Occipital lobe (tissue), 1 donor: ENCODE measurements at regions not wholly inside any gene's neighbourhood (a gene's known extent, or its start where the extent isn't known, plus 50 kb on each side); places are given as distances from the start of the nearest gene placed in this dataset.

Source experiments
- DNase-seq: peaks from one replicate; lab custom pipeline; 2025; lab: John Stamatoyannopoulos, UW

DNA sequence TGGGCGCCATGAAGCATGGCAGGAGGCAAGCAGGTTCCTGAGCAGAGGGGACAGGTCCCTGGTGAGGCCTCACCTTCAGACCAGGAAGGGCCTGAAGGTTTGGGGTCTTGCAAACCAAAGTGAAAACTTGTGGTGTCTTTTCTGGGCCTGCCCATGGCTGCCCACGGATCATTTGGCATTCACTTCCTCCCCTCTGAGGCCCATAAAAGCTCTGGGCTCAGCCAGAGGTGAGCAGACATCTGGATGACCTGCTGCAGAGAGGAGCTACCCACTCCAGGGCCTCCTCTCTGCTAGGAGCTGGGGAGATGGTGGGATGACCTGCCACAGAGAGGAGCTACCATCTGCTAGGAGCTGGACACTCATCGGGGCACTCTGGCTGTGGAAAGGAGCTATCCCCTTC is 112.9 kb upstream of the TMEM18 start:
- DNase-seq: no peak

DNA sequence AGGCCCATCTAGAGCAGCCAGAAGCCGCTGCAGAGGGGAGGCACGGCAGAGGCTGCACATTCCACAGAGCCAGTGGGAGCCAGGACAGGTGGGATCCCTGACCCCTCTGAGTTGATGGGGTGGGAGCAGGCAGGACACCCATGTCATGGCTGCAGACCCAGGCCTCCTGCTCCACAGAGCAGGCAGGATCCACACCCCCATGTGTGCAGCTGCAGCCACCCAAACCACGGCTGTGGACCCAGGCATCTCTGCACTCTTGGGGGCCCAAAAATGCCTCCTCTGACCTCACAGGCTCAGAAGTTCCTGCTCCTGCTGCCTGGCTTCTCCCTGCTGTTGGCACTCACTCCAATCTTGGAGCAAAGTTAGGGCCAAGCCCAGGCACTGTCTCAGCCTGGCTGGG is 112.3 kb upstream of the TMEM18 start:
- DNase-seq: no peak

DNA sequence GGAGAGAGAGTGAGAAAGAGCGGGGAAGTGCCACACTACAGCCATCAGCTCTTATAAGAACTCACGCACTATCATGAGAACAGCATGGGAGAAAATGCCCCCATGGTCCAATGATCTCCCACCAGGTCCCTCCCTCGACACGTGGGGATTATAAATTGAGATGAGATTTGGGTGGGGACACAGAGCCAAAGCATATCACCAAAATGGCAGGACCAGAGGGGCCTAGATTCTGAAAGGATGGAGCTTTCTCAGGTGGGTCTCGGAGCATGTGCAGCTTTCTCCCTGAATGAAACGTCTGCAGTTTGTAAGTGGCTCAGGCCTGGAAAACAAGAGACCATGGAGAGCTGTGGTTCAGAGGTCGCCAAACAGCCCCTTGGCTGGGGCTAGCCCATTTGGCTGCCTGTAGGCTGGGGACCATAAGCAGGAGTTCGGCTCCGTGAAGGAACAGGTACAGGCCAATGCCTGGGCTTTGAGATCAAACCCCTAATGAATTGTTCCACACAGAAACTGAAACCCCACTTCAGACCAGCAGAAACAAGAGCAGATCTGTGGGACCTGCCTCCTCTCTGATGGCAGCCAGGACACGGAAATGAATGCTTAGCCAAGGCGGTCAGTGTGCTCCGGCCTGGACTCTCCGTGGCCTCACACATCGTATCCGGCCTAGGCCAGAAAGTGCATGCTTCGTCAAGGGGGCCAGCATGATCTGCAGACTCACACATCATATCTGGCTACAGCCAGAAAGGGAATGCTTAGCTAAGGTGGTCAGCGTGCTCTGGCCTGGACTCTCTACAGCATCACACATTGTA is 111.2 kb upstream of the TMEM18 start:
- DNase-seq: no peak

DNA sequence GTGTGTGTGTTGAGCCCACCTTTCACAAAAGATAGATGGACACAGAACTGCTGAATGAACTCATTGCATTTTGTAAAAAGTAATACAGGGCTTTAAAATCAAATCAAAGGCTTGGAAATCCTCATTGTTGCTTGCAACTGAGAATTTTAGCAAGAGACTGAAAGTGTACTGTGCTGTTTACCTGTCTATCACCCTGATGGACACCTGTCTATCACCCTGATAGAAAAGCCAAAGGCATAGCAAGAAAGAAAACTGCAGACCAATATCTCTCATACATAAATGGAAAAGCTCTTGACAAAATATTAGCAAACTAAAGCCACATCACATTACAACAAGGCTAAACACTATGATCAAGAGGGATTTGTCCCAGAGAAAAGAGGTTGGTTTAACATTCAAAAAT is 107.5 kb upstream of the TMEM18 start:
- no peak for DNase-seq

DNA sequence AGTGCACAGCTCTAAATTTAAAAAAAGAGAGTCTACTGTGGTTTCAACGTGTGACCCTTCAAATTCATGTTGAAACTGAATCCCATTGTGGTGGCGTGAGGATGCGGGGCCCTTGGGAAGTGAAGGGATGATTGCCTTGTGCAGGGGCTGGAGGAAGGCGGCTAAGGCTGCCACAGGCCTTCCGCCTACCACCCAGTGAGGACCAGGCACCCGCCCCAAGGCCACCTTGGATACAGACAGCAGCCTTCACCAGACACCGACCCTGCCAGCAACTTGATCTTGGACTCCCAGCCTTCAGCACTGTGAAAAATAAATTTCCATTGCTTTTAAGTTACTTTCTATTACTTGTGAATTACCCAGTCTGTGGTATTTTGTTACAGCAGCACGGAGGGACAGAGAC is 103.4 kb upstream of the TMEM18 start:
- no peak for DNase-seq

DNA sequence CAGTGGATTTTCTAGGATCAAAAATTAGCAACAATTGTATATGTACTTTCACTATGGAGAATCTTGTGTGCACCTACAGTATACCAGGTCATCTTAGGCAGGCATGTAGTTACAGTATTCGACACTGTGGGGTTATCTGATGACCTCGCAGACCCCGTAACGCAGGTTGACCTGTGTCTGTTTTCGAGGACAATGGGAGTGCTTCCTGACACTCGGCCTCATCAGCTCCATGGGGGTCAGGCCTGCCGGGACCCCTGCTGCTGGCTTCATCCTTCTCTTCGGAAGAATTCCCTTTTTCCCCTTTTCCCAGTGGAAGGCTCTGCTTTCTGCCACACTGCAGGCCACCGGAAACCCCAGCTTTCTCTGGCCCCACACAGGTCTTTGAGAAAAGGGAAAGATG is 102.8 kb upstream of the TMEM18 start:
- DNase-seq: no peak

DNA sequence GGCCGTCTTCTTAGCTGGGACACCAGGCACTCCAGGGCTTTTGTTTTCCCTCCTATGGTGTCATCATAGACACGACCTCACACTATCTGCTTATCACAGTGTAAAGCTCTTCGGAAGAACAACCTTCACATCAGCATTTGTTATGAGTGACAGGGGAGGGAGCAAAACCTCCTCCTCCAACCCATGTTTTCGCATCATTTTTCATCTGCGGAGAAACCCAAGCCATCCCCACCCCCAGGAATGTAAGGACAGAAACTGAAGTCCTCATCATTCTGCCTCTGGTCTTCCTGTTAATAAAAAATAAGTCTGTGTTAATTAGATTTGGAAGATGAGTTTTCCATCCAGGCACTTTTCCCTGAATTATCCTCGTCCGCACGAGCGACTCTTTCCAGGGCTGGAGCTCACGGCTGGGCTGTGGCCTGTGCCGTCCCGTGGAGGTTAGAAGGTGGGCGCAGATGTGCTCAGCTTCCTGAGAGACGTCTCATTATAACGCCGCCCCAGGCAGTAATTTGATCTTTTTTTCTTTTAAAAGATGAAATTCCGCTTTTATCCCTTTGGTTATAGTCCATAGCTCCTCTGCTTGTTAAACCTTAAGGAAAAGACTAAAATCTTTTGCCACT is 101.6 kb upstream of the TMEM18 start:
- no peak for DNase-seq

DNA sequence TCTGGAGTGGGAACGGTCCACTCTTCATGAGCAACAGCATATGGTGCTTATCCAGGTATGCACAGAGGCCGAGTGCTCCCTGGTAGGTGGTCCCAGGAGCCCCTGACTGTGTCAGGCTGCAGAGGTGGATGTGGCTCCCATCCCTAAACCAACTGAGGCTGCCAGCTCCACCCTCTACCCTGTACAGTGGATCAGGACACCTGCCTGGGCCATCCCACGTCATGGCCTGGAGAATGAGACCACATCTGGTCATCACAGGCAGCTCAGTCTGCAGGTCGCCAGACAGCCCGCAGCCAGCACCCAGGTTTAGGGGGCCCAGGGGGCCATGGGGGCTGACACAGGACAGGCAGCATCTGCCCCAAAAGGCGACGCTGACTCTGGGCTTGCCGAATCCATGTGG is 100.3 kb upstream of the TMEM18 start:
- DNase-seq: no peak

DNA sequence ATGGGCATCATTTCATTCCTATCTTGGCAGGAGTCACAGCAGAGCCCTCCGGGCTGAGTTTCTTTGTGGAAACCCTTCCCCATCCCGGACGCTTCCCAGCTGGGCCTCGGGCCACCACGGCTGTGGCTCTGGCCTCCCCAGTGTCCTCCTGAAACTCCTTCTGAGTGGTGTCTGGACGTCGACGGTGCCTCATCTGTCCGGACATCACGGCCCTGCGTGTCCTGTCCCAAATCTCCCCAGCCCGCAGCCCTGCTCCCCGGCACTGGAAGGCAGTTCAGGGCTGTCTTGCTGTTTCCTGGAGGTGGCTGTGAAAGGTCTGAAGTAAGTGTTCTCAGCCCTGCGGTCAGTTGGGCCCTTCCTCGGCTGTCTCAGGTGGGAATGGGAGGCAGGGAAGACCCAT is 99.8 kb upstream of the TMEM18 start:
- no peak for DNase-seq

DNA sequence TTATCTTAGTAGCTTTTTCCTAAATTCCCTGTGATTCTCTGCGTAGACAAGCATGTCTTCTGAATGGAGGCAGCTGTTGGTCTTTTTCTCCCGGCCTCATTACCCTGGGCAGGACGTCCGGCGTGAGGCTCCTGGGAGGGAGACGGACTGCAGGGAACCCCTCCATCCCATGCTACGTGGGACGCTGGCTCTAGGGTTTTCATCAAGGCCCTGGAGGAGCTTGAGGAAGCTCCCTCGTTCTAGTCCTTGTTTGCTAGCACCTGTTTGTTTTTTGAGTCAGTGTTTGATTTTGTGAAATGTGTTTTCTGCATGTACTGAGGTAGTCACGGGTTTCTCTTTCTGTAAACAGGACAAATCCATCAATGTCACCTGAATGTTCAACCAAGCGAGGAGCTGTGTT is 99.3 kb upstream of the TMEM18 start:
- DNase-seq: no peak

DNA sequence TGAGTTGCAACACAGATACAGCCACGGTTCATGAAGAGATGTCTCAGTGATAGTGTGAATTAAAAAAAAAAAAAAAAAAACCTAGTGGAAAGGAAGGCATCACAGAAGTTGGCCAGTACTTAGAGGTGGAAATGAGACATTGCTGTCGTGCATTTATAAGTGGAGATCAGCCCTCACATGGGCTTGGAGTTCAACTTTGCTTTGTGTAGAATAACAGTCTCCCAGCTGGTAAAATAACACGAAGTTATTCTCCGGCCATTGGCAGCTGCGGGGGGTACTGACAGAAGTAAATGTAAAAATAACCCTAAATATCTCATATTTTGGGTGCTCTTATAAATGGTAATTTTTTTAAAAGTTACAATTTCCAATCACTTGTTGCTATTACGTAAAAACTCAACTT is 98.8 kb upstream of the TMEM18 start:
- no peak for DNase-seq

DNA sequence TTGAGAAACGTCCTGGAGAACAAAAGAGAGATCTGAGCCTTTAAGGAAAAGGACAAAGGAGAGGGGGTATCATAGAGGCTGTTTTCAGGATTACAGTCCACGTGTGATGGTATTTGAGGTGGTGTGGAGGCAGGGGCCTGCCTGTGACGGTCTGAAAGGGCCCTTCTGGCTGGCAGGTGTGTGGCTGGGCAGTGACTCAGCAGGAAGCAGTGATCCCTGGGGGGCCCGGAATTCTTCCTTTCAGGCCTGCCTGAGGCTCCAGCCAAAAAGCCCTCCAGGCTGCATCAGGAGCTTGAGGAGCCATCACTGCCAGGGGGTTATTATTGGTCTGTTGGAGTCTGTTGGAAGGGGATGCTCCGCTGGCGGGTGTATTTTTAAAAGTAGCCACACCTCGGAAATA is 97.2 kb upstream of the TMEM18 start:
- no peak for DNase-seq

DNA sequence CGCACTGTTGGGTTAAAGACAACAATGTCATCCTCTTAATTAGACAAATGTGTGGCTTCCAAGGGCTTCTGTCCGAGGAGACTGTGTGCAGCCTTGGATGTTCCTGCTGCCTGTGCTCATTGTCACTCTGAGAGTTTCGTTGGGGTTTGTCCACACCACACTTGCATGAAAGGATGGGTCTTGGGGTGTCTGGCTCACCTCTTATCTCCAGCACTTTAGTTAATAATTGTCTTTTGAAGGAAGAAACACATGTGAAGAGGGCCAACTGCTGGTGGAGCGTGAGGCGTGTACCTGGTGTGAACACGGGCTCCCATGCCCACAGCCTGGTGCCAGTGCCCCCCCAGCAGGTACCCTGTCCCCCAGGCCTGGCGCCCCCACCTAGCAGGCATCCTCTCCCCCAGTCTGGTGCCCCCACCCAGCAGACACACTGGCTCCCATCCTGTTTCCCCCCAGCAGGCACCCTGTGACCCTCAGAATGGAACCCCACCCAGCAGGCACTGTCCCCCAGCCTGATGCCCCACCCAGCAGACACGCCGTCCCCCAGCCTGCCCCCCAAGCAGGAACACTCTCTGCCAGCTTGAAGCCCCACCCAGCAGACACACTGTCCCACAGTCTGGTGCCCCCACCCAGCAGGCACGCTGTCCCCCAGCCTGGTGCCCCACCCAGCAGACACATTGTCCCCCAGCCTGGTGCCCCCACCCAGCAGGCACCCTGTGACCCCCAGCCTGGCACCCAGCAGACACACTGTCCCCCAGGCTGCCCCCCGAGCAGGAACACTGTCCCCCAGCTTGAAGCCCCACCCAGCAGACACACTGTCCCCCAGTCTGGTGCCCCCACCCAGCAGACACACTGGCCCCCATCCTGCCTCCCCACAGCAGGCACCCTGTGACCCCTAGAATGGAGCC is 96.3 kb upstream of the TMEM18 start:
- no peak for DNase-seq

DNA sequence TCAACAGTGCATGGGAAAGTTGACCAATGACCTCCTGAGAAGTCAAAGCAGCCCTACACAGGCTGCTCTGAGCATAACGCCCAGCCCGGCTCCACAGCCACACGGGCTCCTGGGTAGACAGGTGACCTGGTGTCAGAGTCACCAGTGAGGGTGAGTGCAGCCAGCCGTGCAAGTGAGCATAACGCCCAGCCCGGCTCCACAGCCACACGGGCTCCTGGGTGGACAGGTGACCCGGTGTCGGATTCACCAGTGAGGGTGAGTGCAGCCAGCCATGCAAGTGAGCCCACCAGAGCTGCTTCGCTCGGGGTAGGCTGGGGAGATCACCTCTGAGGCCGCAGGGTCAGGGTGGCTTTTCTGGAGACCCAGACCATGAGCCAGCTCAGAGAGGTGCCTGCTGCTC is 94.3 kb upstream of the TMEM18 start:
- no peak for DNase-seq

DNA sequence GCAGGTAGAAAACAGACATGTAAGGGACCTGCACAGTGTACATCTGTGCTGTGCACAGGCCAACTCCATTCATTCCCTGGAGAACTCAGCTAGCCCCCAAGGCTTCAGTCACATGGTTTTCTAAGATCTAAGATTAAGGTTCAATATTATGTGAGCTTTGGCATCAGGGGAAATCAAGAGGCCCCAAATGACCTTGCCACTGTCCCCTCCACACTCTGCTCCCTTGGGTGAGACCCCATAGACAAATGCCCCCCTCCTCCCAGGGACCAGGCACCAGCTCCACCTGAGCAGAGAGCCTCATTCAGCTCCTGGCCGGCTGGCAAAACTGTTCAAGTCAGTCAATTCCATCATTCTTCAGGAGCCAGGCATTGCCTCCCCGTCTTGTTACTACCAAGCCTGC is 93.6 kb upstream of the TMEM18 start:
- no peak for DNase-seq

DNA sequence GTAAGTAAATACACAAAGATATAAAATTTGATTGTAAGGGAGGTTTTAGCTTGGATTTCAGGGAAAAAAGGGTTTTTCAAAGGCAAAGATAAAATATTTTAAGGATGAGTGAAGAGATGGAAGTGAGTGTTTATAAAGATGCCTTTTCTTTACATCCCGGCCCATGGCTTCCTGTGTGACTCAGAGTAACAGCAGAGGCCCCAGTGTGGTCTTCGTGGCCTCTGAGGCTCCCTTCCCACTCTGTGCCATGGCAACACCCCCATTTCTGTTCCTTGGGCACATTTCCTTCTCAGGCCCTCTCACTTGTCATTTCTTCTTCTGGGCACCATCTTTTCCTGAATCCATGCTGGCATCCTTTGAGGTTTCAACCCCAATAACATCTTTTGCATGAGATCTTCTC is 92.6 kb upstream of the TMEM18 start:
- no peak for DNase-seq

DNA sequence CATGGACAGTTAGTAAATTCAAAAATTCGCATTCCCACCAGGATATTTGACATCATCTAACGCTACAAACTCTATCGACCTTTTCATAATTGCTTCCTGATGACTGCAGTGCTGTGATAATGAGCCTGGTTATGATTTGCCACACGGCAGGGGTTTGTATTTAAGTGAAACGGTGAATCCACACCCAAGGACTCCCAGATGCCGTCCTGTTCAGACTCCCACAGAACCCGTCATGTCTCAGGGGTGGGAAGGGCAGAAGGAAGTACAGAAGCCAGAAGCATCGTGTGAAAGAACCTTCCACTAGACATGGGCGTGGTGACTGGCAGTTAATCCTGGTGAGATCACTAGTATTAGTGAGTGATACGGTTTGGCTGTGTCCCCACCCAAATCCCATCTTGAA is 91.2 kb upstream of the TMEM18 start:
- DNase-seq: no peak

DNA sequence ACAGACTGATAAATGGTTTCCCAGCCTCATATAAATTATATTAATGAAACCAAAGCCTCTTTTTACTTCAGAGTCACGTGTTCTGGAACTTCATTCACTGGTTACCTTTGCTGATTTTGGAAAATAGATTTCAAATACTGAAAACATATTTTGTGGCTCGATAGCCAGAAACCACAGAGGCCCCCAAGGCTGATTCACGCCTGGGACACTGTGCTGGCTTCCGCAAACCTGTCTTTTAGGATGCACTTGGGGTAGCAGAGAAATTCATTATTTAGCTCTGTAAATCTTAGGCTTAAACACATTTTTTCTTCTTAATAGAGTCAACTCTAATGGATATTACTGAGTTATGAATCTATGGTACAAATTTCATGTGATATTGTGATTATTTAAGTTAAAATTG is 90.7 kb upstream of the TMEM18 start:
- no peak for DNase-seq

DNA sequence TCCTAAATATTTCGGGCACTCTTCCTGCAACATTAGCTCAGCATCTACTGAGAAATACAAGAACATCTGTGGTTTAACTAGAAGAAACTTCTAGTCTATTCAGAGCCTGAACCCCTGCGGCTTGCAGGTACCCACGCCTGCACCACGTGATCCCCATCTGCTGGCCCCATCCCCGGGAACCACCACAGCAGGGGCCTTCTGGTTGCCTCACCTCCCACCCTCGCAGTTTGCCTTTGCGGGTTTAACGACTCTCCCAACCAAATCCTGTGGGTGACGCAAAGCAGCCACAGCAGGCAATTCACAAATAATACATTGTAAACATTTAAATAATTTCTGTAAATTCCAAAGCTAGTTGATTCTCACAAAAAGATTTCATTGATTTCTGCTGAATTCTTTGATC is 90.2 kb upstream of the TMEM18 start:
- no peak for DNase-seq

DNA sequence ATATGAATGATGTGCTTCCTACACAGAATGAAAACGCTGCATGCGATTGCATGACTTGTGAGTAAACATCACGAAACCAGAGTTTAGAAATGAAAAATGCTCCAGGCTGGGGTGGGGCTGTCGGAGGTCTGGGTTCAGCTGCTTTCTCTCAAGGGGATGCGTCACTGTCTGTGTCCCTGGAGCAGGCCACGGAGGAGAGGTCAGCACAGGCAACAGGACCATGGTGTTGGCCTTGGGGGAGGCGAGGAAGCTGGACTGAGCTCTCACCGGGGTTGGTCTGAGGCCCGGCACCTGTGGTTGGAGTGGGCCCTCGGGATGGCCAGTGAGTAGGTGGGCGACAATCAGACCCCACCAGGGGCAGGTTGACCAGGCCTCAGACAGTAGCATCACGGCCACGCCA is 89.0 kb upstream of the TMEM18 start:
- no peak for DNase-seq

DNA sequence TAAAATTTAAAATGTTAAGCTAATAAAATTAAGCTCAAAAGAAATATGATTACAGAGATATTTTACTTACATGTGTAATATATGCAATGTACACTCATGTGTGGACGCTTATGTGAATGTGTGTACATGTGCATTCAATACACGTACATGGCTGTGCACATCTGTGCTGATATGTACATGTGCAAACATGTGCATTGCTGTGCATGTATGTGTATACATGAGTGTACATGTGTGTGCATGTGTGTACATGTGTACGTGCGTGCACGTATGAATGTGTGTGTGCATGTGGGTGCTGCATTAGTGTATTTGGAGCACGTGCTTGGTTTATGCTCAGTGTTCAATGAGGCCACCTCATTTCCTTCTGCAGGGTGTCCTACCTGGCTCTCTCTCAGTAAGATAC is 88.2 kb upstream of the TMEM18 start:
- DNase-seq: no peak

DNA sequence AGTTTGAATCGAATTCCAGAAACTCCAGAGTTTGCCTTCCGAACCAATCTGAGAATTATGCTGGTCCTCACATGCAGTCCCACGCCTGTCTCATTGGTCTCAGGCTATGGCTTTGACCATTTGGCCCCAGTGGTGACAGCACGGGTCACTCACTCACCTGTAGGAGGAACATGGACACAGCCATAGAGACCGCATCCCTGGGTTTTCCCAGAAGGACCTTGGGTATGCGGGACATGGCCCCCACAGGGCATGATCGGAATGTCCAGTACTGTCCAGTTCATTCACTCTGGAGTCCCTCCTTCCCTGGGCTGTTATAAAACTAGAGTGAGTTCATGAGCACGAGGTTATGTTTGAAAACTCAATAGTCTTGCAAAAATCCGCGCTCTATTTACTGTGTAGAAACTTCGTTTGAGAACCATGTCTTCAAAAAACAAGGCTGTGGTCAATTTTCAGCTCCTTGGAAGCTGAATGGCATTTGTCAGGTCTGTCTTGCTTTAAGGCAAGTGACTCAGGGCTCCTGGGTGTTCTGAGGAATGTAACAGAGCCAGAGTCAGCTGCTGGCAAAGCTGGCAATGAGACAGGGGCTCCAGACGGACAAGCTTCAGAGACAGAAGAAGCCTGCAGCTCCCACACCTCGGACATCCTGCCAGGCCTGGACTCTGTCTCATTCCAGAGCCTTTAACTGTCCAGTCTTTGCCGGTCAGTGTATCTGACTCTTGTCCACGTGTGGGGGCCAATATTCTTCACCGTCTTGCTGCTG is 86.7 kb upstream of the TMEM18 start:
- no peak for DNase-seq
